ENCODE measurements at regions not wholly inside any gene's neighbourhood (a gene's known extent, or its start where the extent isn't known, plus 50 kb on each side); places are given as distances from the start of the nearest gene placed in this dataset.

DNA sequence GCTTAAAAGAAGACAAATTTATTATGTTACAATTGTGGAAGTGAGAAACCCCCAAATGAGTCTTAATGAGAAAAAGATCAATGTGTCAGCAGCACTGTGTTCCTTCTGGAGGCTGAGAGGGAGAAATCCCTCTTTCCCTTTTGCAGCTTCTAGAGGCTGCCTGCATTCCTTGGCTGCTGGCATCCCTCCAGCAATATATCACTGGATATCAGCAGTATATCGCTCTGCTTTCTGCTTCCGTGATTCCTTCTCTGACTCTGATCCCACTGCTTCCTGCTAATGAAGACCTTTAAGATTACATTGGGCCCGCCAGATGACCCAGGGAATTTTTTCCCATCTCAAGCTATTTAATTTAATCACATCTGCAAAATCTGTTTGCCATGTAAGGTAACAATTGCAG is 1008.0 kb downstream of the RAPGEF2 start (continued):
- no peak for TF ChIP-seq EGR1 (IDR thresholded peaks at IDR 0.05; ENCODE audit: low read depth)
- no peak for TF ChIP-seq SP1 (IDR thresholded peaks at IDR 0.05; ENCODE audit: low read depth)
- TF ChIP-seq POLR2AphosphoS5 (IDR thresholded peaks at IDR 0.05; ENCODE audit: low read depth, low read length): no peak
- no peak for TF ChIP-seq CBX3 (IDR thresholded peaks at IDR 0.05; ENCODE audit: low read depth)
- no peak for TF ChIP-seq TCF7L2 (IDR thresholded peaks at IDR 0.05; ENCODE audit: borderline replicate concordance, extremely low read depth, insufficient read depth, insufficient read length)
- TF ChIP-seq, protein P1, sequence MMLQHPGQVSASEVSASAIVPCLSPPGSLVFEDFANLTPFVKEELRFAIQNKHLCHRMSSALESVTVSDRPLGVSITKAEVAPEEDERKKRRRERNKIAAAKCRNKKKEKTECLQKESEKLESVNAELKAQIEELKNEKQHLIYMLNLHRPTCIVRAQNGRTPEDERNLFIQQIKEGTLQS (IDR thresholded peaks at IDR 0.05): no peak
- TF ChIP-seq SIN3A (IDR thresholded peaks at IDR 0.05; ENCODE audit: low read depth): no peak

DNA sequence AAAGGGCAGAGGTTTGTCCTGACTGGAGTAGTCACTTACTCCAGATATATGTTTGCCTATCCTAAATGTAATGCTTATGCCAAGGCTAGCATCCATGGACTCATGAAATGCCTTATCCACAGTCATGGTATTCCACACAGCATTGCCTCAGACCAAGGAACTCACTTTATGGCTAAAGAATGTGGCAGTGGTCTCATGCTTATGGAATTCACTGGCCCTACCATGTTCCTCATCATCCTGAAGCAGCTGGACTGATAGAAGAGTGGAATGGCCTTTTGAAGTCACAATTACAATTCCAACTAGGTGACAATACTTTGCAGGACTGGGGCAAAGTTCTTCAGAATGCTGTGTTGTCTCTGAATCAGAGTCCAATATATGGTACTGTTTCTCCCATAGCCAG is 1014.8 kb downstream of the RAPGEF2 start:
- POLR2A ChIA-PET: no interaction called here
- TF ChIP-seq SRF (IDR thresholded peaks at IDR 0.05; ENCODE audit: low read depth) (no peak), EZH2phosphoT487 (IDR thresholded peaks at IDR 0.05; ENCODE audit: borderline replicate concordance) (no peak), RAD21 (IDR thresholded peaks at IDR 0.05; ENCODE audit: low read depth) (no peak), JUND (IDR thresholded peaks at IDR 0.05) (no peak), POLR2AphosphoS5 (IDR thresholded peaks at IDR 0.05; ENCODE audit: low read depth, low read length) (no peak), EZH2 (IDR thresholded peaks at IDR 0.05) (no peak), FOSL1 (IDR thresholded peaks at IDR 0.05; ENCODE audit: low read depth) (no peak)
- TF ChIP-seq, protein P2, sequence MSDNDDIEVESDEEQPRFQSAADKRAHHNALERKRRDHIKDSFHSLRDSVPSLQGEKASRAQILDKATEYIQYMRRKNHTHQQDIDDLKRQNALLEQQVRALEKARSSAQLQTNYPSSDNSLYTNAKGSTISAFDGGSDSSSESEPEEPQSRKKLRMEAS (IDR thresholded peaks at IDR 0.05): no peak
- TF ChIP-seq, protein P1 (IDR thresholded peaks at IDR 0.05): no peak
- Histone ChIP-seq H3K36me3 (ENCODE audit: control insufficient read depth in 1 of 2, insufficient read depth in 2 of 2, low read length in 2 of 2) (no peaks in the 10 kb centered on the region), H4K20me1 (ENCODE audit: insufficient read depth) (no peaks in the 10 kb centered on the region), H2AFZ (ENCODE audit: low read depth, low read length, poor library complexity, severe bottlenecking) (no peak overlapping the region), H3K27me3 (ENCODE audit: insufficient read depth, low read length) (no peaks in the 10 kb centered on the region), H3K9ac (ENCODE audit: low read length) (no peak overlapping the region), H3K9me2 (ENCODE audit: insufficient read depth) (no peaks in the 10 kb centered on the region), H3K4me3 (replicated peaks in 1 of 2; ENCODE audit: low read depth in 1 of 2, low read length in 2 of 2) (no peak overlapping the region), H3K9me3 (ENCODE audit: control insufficient read depth in 1 of 2, insufficient read depth in 1 of 2, low read depth in 1 of 2, low read length in 2 of 2) (no peaks in the 10 kb centered on the region), H3K27ac (ENCODE audit: low read depth, low read length) (no peak overlapping the region), H3K4me1 (ENCODE audit: control insufficient read depth in 1 of 2, insufficient read depth in 2 of 2, low read length in 2 of 2) (no peaks in the 10 kb centered on the region), H3K79me2 (ENCODE audit: insufficient read depth, low read length) (no peaks in the 10 kb centered on the region), H3K4me2 (ENCODE audit: low read length) (no peak overlapping the region)
- no TSS peak for BruUV-seq (replicated peaks)
- CTCF ChIA-PET: no interaction called here
- RAD21 ChIA-PET (ENCODE audit: low non-redundant PET in 1 of 2, low total read pairs in 2 of 2, uncharacterized antibody in 2 of 2, unreplicated experiment in 2 of 2): no interaction called here
- ATAC-seq (no peak), DNase-seq (ENCODE audit: low read depth, low spot score) (no peak)
- intact Hi-C loops (cut with micrococcal nuclease): no loop called here

Data from HCT116 (cell line).